NCI-H2227 treated with DMSO at 0.1 percent for 48 hours (cell line): ENCODE measurements at regions not wholly inside any gene's neighbourhood (a gene's known extent, or its start where the extent isn't known, plus 50 kb on each side); places are given as distances from the start of the nearest gene placed in this dataset.
A peak's percentile ranks its signal among the peaks of the same experiment; 100 is the strongest.
"Not testable (repeated sequence)": the region's sequence is repeated elsewhere in the genome, so short reads cannot be mapped to it uniquely, and the experiment has no call there.

Source experiments
- DNase-seq: peaks from one replicate; lab custom pipeline; 2025; lab: John Stamatoyannopoulos, UW

DNA sequence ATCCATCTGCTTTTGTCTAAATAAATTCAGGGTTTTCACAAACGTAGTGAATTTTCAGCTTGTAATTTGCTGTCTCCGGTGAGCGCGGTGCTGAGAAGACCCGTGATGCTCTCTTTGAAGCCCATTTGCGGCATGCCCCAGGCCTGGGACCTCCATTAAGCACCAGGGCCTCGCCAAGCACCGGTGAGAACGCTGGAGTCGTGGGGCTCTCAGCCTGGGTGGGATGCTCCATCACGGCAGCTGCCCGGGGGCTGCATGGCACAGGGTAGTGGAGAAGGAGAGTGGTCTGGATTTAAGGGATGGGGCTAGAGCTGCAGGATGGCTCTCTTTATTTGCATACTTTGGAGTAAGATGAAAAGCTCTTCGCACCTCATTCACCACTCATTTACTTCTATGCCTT lies 248.7 kb downstream of the ABCC12 start:
- no peak for DNase-seq

DNA sequence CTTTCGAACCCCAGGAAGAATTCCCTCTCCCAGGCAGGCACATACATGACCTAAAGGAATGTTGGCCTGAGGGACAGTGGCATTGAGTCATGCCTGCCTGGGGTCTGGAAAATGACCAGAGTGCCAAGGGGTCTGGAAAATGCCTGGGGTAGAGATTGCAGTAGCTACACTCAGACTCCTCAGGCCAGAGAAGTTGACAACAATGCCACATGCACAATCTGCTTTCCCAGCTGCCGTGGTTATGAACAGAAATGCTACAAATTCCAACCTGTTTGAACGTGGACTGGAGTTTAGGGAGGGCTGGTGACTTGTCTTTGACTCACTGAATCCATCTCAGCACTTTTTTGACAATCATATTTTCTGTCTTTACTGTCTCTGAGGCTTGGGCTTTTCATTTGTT lies 250.0 kb downstream of the ABCC12 start:
- DNase-seq, result no peak

DNA sequence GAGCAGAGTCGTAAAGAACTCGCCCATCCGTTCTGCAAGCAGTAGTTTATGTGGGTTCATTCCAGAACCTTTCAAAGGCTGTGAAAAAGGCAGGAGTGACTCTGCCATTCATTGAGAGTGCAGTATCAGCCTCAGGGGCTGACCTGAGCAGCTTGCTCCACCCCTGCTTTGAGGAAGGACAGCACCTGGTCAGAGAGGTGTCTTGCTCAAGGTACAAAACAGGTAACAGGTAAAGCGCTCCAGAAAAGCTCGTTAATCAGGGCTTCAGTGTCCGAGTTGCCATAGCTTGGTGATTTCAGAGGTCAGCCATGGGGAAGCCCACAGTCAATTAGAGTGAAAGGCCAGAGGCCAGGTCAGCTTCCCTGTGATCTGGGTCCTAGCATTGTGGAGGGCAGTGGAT lies 251.1 kb downstream of the ABCC12 start:
- DNase-seq, result no peak

DNA sequence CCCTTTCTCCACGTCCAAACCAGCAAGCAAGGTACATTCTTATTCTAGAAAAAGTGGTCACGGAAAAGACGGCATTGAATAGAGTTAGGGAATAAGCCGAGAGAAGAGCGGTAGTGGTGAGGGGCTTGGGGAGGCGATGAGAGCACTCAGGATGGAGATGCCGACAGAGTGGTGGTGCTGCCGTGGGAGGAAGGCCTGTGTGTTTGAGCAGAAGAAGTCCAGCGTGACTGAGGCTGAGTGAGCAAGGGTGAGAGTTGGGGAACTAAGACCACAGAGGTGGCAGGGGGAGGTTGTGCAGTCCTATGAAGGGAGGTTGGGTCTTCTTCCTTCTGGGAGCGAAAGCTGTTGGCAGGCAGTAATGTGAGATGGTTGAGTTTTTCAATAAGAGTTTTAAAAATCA lies 252.3 kb downstream of the ABCC12 start:
- no peak for DNase-seq

DNA sequence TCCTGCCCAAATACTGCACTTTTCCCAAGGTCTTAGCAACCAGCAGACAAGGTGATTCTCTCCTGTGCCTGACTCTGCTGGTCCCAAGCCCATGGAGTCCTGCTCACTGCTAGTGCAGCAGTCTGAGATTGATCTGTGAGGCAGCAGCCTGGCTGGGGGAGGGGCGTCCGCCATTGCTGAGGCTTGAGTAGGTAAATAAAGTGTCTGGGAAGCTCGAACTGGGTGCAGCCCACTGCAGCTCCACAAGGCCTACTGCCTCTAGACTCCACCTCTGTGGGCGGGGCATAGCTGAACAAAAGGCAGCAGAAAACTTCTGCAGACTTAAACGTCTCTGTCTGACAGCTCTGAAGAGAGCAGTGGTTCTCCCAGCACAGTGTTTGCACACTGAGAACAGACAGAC lies 258.7 kb downstream of the ABCC12 start:
- DNase-seq, result not testable (repeated sequence)

DNA sequence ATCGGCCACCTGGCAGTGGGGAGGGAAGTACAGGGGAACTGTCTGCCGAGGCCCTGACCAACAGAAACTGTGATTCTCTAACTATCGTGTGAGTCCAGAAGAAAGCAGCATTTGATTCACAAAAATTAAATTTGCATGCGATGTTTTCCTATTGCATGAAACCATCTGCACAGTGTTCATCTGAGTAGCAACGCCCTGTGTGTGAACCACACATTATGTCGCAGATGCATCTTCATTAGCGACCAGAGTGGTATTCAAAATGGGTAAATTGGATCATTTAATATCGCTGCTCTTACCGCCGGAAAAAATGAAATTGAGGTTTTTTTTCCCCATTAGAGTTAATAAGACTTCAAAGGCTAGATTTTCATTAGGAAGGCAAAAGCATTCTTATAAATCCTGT lies 260.6 kb downstream of the ABCC12 start:
- no peak for DNase-seq

DNA sequence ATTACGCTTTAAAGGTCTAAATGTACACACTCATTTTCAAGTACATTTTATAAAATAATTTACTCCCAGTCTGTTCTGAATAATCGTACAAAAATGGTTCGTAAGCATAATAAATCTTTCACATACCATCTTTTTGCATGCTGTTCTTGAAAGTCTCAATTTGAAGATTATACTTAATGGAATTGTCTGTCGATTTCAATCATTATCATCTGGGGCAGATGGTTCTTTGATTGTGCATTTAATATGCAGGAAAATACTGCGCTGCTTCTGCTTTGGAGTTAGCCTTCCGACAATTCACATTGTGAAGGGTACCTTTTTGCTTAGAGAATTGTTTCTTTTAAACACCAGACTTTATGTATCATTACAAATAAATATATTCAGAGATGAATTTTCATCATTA lies 262.8 kb downstream of the ABCC12 start:
- DNase-seq, result no peak

DNA sequence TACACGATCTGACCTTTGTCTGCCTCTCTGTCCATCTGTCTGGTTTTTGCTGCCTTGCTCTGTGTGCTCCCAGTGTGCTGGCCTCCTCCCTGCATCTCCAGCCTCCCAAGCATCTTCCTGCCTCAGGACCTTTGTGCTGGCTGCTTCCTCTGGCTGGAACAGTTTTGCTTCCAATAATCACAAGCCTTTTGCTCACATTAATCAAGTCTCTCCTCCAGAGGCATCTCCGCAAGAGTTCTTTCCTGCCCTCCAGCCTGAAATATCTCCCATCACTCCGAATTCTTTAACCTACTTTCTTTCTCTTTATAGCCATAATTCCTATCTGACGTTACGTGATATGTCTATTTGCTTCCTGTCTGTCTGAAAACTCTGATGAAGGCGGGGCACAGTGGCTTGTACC lies 267.1 kb downstream of the ABCC12 start:
- no peak for DNase-seq

DNA sequence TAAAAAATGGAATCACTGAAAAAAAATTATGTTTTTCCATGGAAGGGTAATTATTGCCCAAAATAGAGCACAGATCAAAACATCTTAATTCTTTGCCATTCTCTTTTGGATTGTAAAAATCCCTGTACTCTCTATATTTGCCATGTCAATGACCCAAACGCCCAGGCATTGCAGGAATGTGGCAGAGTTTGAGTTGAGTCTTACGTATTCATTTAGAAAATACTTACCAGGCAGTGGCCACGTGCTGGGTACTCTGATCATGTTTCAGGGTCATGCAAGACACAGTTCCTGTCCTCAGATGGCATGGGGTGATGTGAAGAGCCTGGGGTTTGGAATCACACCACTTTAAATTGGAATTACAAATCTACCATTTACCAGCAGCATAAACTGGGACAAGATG lies 267.7 kb downstream of the ABCC12 start:
- no peak for DNase-seq

DNA sequence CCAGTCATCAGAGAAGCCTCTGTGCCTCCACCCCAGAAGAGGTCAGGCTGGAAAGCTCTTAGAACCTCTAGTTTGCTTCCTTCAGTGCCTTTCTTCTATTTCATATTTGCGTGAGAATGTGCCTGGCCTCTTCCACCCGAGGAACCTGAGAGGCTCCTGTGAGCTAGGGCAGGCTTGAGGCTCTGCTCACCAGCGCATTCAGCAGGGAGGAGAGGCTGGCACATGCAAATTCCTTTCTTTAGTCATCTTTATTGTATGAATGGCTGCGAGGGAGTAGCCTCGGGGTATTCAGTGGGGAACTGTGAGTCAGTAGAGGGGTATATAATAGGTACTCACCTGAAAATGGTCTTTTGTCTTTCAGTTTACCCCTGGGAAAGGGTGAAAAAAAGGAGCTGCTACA lies 268.3 kb downstream of the ABCC12 start:
- DNase-seq, result peak; percentile 47

DNA sequence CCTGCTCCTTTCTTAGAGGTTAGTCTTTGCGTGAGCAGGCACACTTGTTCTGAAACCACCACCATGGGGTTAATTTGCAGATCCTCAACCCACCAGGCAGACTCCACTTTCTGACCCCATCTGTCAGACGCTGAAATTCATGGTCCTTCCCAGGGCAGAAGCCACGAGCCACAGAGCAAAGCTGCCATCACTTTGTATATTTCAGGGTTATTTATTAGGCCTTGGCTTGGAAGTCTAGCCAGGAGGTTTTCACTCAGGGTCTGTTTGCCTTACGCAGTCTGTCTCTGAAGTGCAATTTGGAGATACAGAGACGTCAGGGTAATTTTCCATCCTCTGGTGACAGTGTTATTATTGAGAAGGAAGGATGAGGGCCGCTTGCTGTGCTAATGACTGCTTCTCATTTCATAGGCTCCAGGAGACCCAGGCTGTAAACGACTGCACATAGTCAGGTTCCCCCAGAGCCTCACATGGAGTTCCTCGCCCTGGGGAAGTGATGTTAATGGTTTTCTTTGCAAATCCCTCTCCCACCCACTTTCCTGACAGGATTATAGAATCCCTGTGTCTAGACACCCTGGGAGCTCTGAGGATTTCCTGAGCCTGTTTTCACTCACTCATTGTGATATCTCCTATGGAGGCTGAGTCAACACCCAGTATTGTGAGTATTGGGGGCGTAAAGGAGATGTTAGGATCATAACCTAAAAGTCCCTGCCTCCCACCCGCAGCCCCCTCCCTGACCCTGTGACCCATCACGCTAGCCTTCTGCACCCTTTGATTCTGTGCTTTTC lies 269.0 kb downstream of the ABCC12 start:
- peak; percentile 91 for DNase-seq

DNA sequence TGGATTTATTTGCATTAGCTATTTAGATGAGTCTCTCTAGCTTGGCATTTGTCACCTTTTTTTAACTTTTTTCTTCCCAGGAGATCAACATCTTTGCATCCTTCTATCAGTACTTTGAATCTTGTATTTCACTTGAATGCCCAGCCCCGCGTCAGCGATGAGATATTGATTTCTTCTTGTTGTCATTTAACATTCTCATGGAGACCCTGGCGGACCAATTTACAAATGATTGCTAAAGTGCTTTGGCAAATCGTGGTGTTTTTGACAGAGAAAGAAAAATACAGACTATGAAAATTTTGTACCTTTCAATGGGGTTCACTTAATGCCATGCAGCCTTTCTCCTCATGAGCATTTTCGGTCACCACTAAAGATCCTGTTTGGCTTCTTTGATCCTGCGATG lies 269.7 kb downstream of the ABCC12 start:
- peak; percentile 35 for DNase-seq

DNA sequence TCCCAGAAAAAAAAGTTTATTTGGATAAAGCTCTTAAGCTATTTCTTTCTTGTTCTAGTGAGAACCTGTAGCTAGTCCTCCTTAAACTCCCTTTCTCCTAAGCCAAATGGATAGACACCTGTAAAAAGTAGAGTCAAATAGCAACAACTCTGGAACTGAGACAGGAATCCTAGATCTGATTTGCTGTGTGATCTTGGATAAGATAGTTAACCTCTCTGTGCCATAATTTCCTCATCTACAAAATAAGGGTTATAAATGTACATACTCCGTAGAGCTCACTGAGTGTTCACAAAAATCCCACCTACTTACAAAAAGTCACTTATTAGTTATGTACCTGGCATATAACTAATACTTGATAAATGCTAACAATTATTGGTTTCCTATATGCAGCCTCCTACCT lies 270.3 kb downstream of the ABCC12 start:
- DNase-seq, result no peak

DNA sequence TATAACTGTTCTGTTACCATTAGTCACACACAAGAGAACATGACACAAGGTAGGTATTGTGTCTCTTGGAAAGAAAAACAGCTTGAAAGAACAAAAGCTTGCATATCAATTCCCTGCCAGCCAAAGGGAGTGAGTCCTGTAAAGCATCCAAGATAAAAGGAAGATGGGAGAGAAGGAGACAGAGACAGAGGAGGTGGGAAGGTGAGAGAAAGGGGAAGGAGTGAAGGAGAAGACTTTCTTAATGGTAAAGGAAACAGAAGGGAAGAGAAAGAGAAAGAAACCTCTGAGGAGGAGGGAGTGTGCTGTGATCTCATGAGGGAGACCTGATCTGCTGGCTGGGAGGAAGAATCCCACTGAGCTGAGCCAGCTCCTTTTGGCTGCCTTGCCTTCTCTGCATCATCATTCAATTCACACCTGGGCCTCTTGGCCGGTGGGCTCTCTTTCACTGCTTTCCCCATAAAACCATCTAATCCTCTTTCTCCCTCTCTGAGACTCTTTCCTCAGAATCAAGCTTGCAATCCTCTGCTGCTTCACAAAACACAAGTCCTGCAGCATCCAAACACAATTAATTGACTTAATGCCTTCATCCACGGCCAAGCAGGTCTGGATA lies 271.6 kb downstream of the ABCC12 start:
- DNase-seq, result no peak

DNA sequence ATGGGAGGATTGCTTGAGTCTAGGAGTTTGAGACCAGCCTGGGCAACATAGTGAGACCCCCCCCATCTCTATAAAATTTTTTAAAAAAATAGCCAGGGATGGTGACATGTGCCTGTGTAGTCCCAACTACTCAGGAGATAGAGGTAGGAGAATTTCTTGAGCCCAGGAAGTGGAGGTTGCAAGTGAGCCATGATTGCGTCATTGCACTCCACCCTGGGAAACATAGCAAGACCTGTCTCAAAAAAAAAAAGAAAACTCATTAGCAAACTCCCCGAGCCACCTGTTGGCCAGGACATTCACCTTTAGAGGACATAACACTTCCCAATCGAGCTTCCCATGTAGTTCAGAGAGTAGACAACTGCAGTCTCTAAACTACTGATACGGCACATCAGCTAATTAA lies 274.2 kb downstream of the ABCC12 start:
- DNase-seq, result no peak

DNA sequence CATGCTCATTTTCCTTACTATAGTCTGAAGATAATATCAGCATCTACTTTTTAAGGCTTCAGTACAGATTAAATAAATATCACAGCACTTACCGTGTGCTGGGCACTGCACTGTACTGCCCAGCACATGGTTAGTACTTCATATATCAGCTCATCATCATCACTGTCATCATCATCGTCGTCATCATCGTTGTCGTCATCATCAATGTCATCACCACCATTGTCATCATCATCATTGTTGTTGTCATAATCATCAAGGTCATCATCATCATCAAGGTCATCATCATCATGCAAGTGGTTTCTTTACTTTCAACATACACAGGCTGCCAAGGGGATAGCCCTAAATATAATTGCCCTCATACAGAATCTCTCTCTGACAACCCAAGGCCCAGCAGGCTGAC lies 275.1 kb downstream of the ABCC12 start:
- no peak for DNase-seq

DNA sequence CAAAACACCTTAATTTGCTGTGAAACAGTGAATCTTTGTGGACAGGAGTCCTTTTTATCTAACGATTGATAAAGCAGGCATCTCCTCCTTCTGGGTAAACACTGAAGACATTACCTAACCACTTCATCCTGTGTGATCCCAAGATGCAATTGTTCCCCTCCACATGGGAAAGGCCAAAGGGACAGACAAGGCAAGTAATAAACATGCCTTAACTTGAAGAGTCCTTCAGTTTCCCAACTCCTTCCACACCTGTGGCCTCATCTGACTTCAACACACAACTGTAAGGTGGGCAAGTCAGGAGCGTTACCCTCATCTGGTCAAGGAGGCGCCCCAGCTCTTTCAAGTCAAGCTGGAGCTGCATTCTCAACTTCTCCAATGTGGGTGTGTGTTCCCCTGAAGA lies 278.6 kb downstream of the ABCC12 start:
- DNase-seq, result no peak

DNA sequence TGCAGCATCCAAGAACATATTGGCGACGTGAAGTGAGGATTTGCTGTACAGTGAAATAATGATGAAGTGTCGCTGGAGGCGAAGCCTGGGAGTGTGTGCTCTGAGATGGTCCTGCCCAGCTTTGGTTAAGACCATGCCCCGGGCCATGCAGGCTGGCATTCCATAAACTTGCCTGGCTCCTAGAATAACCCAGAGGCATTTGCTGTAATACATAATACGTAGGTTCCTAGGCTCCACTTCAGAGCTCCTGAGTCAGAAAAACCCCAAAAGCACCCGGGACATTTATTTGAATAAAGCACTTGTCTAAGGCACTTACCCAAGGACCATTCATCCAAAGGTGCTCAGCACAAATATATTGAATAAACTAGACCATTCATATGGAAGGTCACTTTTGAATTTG lies 279.3 kb downstream of the ABCC12 start:
- DNase-seq, result no peak

DNA sequence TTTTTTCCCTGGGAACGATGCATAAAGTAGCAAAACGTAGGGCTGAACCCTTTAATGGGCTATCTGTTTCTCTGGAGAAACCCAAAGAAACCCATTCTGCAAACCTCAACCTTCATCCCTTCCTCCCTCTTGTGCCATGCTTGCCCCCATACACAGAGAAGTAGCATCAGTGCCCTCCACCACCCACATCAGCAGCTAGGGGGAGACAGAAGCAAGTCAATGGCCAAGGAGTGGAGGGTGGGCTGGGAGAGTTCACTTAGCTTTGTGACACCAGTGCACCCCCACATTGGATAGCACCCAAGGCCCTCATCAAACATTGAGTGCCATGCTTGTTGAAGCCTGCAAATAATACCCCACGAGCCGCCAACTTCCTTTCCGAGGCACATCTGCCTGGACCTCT lies 282.4 kb downstream of the ABCC12 start:
- no peak for DNase-seq

DNA sequence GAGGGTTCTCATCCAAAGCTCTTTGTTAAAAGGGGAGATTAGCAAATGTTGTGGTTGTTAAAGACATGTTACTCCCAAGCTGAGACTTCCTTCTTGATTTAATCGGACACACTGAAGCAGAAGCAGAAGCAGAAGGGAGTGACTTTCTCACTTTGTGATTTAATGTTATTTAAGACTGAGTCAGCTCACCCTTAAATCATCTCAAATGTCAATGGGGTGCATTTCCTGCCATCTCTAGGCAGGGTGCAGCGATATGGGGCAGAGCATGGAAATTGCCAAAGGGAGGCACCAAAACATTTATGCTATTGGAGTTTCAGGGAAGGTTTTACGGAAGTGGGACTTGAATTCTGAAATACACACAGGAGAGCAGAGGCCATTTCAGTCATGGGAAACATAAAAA lies 283.6 kb downstream of the ABCC12 start:
- DNase-seq, result no peak

DNA sequence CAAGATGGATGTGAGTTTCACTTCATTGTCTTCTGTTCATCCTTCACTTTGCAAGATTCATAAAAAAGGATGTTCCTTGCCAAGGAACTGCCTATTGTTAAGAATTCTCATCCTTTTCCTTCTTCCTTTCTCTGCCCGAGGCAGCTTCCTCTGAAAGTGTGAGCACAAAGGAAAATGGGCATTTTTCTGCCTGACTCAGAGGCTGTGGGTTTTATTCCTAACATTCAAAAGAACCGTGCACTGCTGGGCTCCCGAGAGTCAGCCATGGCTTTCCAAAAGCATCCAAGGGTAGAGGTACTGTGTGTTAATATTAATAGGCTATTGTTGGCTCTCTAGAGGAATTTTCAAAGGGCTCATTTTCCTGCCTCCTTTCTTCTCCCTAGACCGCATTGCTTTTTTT lies 289.4 kb downstream of the ABCC12 start:
- DNase-seq, result no peak

DNA sequence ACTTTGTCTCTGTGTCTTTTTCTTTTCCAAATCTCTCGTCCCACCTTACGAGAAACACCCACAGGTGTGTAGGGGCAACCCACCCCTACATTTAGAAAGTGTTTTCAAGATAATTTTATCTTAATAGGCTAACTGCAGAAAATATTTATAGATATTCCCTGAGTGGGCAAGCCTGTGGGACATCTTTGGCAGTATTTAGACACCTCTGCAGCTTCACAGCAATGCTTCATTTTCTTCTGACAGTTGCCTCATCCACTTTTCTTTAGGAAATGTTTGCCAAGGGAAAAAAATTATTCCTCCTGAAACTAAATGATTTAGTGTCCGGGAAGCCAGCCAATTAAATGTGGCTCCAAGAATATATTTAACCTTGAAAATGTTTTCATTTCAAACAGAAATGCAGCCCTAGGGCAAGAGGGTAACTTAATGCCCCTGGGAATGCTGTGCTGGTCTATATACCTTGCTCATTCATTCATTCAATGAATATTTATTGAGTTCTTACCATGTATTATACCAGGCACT lies 290.4 kb downstream of the ABCC12 start:
- DNase-seq, result no peak

DNA sequence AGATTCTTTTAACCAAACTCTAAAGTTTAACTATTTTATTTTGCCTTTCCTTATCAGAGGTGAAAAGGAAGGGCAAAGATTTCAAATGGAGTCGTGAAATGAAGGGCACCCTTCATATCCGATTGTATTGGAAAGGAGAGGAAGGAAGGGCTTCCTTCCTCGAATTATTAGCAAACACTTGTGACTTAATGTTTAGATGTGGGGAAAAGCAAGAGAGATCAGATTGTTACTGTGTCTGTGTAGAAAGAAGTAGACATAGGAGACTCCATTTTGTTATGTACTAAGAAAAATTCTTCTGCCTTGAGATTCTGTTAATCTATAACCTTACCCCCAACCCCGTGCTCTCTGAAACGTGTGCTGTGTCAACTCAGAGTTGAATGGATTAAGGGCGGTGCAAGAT lies 291.5 kb downstream of the ABCC12 start:
- not testable (repeated sequence) for DNase-seq

DNA sequence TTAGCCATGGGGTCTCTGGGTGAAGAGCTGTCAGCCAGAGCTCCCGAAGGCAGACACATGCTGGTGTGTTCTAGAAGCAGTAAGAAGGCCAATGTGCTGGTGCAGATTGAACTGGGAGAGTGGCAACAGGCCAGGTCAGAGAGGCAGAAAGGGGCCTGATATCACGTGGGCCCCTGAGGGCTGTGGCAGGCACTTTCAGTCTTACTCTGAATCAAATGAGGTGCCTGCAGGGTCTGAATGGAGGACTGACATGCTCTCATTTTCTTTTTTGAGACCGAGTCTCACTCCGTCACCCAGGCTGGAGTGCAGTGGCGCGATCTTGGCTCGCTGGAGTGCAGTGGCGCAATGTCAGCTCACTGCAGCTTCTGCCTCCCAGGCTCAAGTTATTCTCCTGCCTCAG lies 293.8 kb downstream of the ABCC12 start:
- DNase-seq, result no peak
